H9 (cell line): ENCODE measurements at regions not wholly inside any gene's neighbourhood (a gene's known extent, or its start where the extent isn't known, plus 50 kb on each side); places are given as distances from the start of the nearest gene placed in this dataset.

Experiments used
- DNase-seq: peaks from one replicate; pipeline ENCODE4 v3.0.0-alpha.2; 2017
- H2AFZ ChIP-seq: one replicate; pipeline ENCODE4 v1.6.1; 2013; ENCODE audit warnings: mild to moderate bottlenecking, low read length, control low read depth, moderate library complexity
- H2AK5ac ChIP-seq: 2 replicates; pipeline ENCODE4 v1.6.1; 2013; ENCODE audit warnings: low read length, control low read depth, mixed read lengths; ENCODE audit not compliant: insufficient read length
- H2BK120ac ChIP-seq: one replicate; pipeline ENCODE4 v1.6.1; 2013; ENCODE audit warnings: low read depth, mild to moderate bottlenecking, low read length, control low read depth, inconsistent platforms; ENCODE audit not compliant: poor library complexity, severe bottlenecking
- H2BK12ac ChIP-seq: 2 replicates; pipeline ENCODE4 v1.6.1; 2013; ENCODE audit warnings: low read length, control low read depth, mixed read lengths, low read depth; ENCODE audit not compliant: insufficient read length
- H2BK15ac ChIP-seq: 2 replicates; pipeline ENCODE4 v1.6.1; 2013; ENCODE audit warnings: low read depth, low read length, control low read depth
- H2BK20ac ChIP-seq: one replicate; pipeline ENCODE4 v1.6.1; 2013; ENCODE audit warnings: low read depth, mild to moderate bottlenecking, low read length, control low read depth, inconsistent platforms; ENCODE audit not compliant: poor library complexity, severe bottlenecking
- H2BK5ac ChIP-seq: 2 replicates; pipeline ENCODE4 v1.6.1; 2013; ENCODE audit warnings: low read length, control low read depth, mixed read lengths; ENCODE audit not compliant: insufficient read length
- H3K14ac ChIP-seq: 2 replicates; pipeline ENCODE4 v1.6.1; 2013; ENCODE audit warnings: low read length, control low read depth; ENCODE audit not compliant: insufficient read depth
- H3K18ac ChIP-seq: 2 replicates; pipeline ENCODE4 v1.6.1; 2013; ENCODE audit warnings: low read depth, mild to moderate bottlenecking, mixed read lengths, low read length, control low read depth; ENCODE audit not compliant: insufficient read length
- H3K23ac ChIP-seq: 2 replicates; pipeline ENCODE4 v1.6.1; 2013; ENCODE audit warnings: low read length, control low read depth, mixed read lengths, low read depth; ENCODE audit not compliant: insufficient read length
- H3K23me2 ChIP-seq: 2 replicates; pipeline ENCODE4 v1.6.1; 2013; ENCODE audit warnings: low read depth, mild to moderate bottlenecking, mixed read lengths, low read length, control low read depth; ENCODE audit not compliant: insufficient read length, poor library complexity, severe bottlenecking
- H3K27ac ChIP-seq: 2 replicates; pipeline ENCODE4 v1.5.1; 2013; ENCODE audit warnings: low read length, control low read depth, mixed read lengths, low read depth; ENCODE audit not compliant: insufficient read length
- H3K27me3 ChIP-seq: 2 replicates; pipeline ENCODE4 v1.6.1; 2013; ENCODE audit warnings: low read length, control low read depth, inconsistent platforms; ENCODE audit not compliant: insufficient read depth
- H3K4ac ChIP-seq: 2 replicates; pipeline ENCODE4 v1.6.1; 2013; ENCODE audit warnings: low read depth, mild to moderate bottlenecking, control low read depth, inconsistent platforms, low read length, moderate library complexity
- H3K4me1 ChIP-seq: 2 replicates; pipeline ENCODE4 v1.6.1; 2013; ENCODE audit warnings: low read length, control low read depth, inconsistent platforms; ENCODE audit not compliant: insufficient read depth
- H3K4me2 ChIP-seq: 2 replicates; pipeline ENCODE4 v1.6.1; 2013; ENCODE audit warnings: low read length, control low read depth, mixed read lengths; ENCODE audit not compliant: insufficient read length, insufficient read depth
- H3K56ac ChIP-seq: 2 replicates; pipeline ENCODE4 v1.6.1; 2013; ENCODE audit warnings: low read depth, mild to moderate bottlenecking, mixed read lengths, low read length, control low read depth; ENCODE audit not compliant: insufficient read length
- H3K79me1 ChIP-seq: 2 replicates; pipeline ENCODE4 v1.6.1; 2013; ENCODE audit warnings: low read depth, mild to moderate bottlenecking, moderate library complexity, low read length, control low read depth, inconsistent platforms; ENCODE audit not compliant: insufficient read depth, poor library complexity, severe bottlenecking
- H3K79me2 ChIP-seq: 2 replicates; pipeline ENCODE4 v1.6.1; 2013; ENCODE audit warnings: low read length, control low read depth, inconsistent platforms; ENCODE audit not compliant: insufficient read depth
- H3K9ac ChIP-seq: 2 replicates; pipeline ENCODE4 v1.6.1; 2013; ENCODE audit warnings: low read length, control low read depth, mixed read lengths; ENCODE audit not compliant: insufficient read length; ENCODE audit errors: extremely low read depth
- H3K9me3 ChIP-seq: one replicate; pipeline ENCODE4 v1.6.1; 2013; ENCODE audit warnings: low read depth, low read length, inconsistent platforms; ENCODE audit not compliant: control insufficient read depth
- H3T11ph ChIP-seq: one replicate; pipeline ENCODE4 v1.6.1; 2013; ENCODE audit warnings: mild to moderate bottlenecking, low read length, control low read depth, inconsistent platforms
- H4K20me1 ChIP-seq: one replicate; pipeline ENCODE4 v1.6.1; 2013; ENCODE audit not compliant: control insufficient read depth, insufficient read length, insufficient read depth
- H4K5ac ChIP-seq: 2 replicates; pipeline ENCODE4 v1.6.1; 2013; ENCODE audit warnings: low read depth, mild to moderate bottlenecking, mixed read lengths, low read length, control low read depth; ENCODE audit not compliant: insufficient read length
- H4K8ac ChIP-seq: replicated peaks from 2 replicates; pipeline ENCODE4 v1.6.1; 2013; ENCODE audit warnings: low read length, control low read depth, mixed read lengths, low read depth; ENCODE audit not compliant: insufficient read length
- H4K91ac ChIP-seq: 2 replicates; pipeline ENCODE4 v1.6.1; 2013; ENCODE audit warnings: low read depth, mild to moderate bottlenecking, moderate library complexity, mixed read lengths, low read length, control low read depth; ENCODE audit not compliant: insufficient read length
- H3K27ac Mint-ChIP-seq, 3 experiments: 2 replicates in 2 of 3; 3 replicates in 1 of 3; pipeline ENCODE4 v1.8.0; 2020 to 2021; ENCODE audit warnings: mixed read lengths in 3 of 3, mild to moderate bottlenecking in 1 of 3, moderate library complexity in 1 of 3
- H3K27me3 Mint-ChIP-seq: 2 replicates; pipeline ENCODE4 v1.8.0; 2021; ENCODE audit warnings: low read depth, mild to moderate bottlenecking, moderate library complexity, mixed read lengths
- H3K36me3 Mint-ChIP-seq, 3 experiments: 2 replicates in 2 of 3; 3 replicates in 1 of 3; pipeline ENCODE4 v1.8.0; 2020 to 2021; ENCODE audit warnings: low read depth in 3 of 3, mixed read lengths in 3 of 3; ENCODE audit not compliant: insufficient read depth in 1 of 3
- H3K4me1 Mint-ChIP-seq, 2 experiments: 2 replicates each; pipeline ENCODE4 v1.8.0; 2020; ENCODE audit warnings: mixed read lengths in 2 of 2
- H3K4me3 Mint-ChIP-seq, 2 experiments: 2 replicates in 1 of 2; 3 replicates in 1 of 2; pipeline ENCODE4 v1.8.0; 2020 to 2021; ENCODE audit warnings: mild to moderate bottlenecking in 2 of 2, mixed read lengths in 2 of 2, moderate library complexity in 1 of 2
- H3K9me3 Mint-ChIP-seq, 2 experiments: 2 replicates in 1 of 2; 3 replicates in 1 of 2; pipeline ENCODE4 v1.8.0; 2020; ENCODE audit warnings: mild to moderate bottlenecking in 2 of 2, mixed read lengths in 2 of 2, moderate library complexity in 1 of 2
- WGBS: extraction: QIAGEN DNeasy Blood & Tissue Kit; methylation state at CpG from one replicate; pipeline ENCODE4 v1.1.7; 2013; ENCODE audit warnings: missing lambda C conversion rate, low lambda C conversion rate, mixed read lengths; ENCODE audit not compliant: insufficient read length; ENCODE audit errors: extremely low coverage; 5-methylcytosine and 5-hydroxymethylcytosine counted together
- TF ChIP-seq, protein P1 (sequence below): fragments of 200-600 bp; sonication (generic); conservative IDR thresholded peaks from 3 replicates; pipeline ENCODE4 v1.8.0; 2021; ENCODE audit warnings: antibody characterized with exemption, mild to moderate bottlenecking

DNA sequence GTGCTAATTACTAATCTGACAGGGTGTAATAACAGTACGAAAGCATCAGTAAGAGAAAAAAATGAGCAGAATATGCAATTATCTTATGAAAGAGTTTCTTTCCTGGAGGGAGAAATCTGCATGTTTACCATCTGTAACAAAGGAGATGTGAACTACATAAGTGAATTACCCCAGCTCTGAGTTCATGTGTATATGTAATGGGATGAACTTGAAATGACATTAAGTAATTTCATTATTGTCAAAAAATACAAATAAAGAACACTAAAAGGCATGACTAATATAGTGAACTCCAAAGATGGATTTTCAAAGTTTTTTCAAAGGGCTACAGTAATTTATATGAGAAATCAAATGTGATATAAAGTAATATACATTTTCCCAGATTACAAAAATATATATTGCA lies 944.0 kb downstream of the MAT2B start:
- H3K79me1 ChIP-seq = no peaks in the 10 kb centered on the region
- no peak overlapping the region for H3K56ac ChIP-seq
- H3K79me2 ChIP-seq = no peaks in the 10 kb centered on the region
- no peak overlapping the region for H3K18ac ChIP-seq
- WGBS = no CpG with 5 or more reads among the region's 1 CpG
- H3K23ac ChIP-seq = no peak overlapping the region
- no peak overlapping the region for H2BK5ac ChIP-seq
- no peak overlapping the region for H2BK20ac ChIP-seq
- H3K14ac ChIP-seq = no peak overlapping the region
- H2BK15ac ChIP-seq = no peak overlapping the region
- no peak overlapping the region for H3T11ph ChIP-seq
- H2AK5ac ChIP-seq = no peak overlapping the region
- no peaks in the 10 kb centered on the region for H3K4me1 ChIP-seq
- Mint-ChIP-seq H3K4me3 (no peak overlapping the region), H3K9me3 (no peaks in the 10 kb centered on the region), H3K36me3 (no peaks in the 10 kb centered on the region), H3K4me1 (no peaks in the 10 kb centered on the region), H3K27ac (no peak overlapping the region), H3K27me3 (no peaks in the 10 kb centered on the region)
- no peak overlapping the region for H4K5ac ChIP-seq
- H2AFZ ChIP-seq = no peak overlapping the region
- TF ChIP-seq, protein P1, sequence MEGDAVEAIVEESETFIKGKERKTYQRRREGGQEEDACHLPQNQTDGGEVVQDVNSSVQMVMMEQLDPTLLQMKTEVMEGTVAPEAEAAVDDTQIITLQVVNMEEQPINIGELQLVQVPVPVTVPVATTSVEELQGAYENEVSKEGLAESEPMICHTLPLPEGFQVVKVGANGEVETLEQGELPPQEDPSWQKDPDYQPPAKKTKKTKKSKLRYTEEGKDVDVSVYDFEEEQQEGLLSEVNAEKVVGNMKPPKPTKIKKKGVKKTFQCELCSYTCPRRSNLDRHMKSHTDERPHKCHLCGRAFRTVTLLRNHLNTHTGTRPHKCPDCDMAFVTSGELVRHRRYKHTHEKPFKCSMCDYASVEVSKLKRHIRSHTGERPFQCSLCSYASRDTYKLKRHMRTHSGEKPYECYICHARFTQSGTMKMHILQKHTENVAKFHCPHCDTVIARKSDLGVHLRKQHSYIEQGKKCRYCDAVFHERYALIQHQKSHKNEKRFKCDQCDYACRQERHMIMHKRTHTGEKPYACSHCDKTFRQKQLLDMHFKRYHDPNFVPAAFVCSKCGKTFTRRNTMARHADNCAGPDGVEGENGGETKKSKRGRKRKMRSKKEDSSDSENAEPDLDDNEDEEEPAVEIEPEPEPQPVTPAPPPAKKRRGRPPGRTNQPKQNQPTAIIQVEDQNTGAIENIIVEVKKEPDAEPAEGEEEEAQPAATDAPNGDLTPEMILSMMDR = no peak
- H3K27ac ChIP-seq = no peak overlapping the region
- no peak overlapping the region for H4K91ac ChIP-seq
- H3K27me3 ChIP-seq = no peaks in the 10 kb centered on the region
- DNase-seq = no peak
- H3K9ac ChIP-seq = no peak overlapping the region
- H2BK120ac ChIP-seq = no peak overlapping the region
- no peak overlapping the region for H3K4me2 ChIP-seq
- H4K8ac ChIP-seq = no peak overlapping the region
- H3K9me3 ChIP-seq = no peaks in the 10 kb centered on the region
- H3K4ac ChIP-seq = no peak overlapping the region
- H4K20me1 ChIP-seq = no peaks in the 10 kb centered on the region
- no peak overlapping the region for H2BK12ac ChIP-seq
- no peaks in the 10 kb centered on the region for H3K23me2 ChIP-seq
